DOHH2 (cell line): ENCODE measurements at regions not wholly inside any gene's neighbourhood (a gene's known extent, or its start where the extent isn't known, plus 50 kb on each side); places are given as distances from the start of the nearest gene placed in this dataset.

Experiments
- H3F3A ChIP-seq: fragments of 200-600 bp; sonication (generic), shearing (Covaris generic); 2 replicates; pipeline ENCODE4 v1.6.0; 2016; ENCODE audit warnings: antibody characterized with exemption, mild to moderate bottlenecking; ENCODE audit not compliant: control insufficient read depth, insufficient read depth
- H3K27ac ChIP-seq: fragments of 200-600 bp; sonication (generic); 2 replicates; pipeline ENCODE4 v1.5.1; 2014; ENCODE audit warnings: low read depth, mild to moderate bottlenecking, low read length, moderate library complexity
- H3K27me3 ChIP-seq: fragments of 200-600 bp; sonication (generic); 2 replicates; pipeline ENCODE4 v1.6.1; 2014; ENCODE audit warnings: mild to moderate bottlenecking, low read length, mixed read lengths; ENCODE audit not compliant: control insufficient read depth
- H3K36me3 ChIP-seq: fragments of 200-600 bp; sonication (generic); 2 replicates; pipeline ENCODE4 v1.6.1; 2014; ENCODE audit warnings: mild to moderate bottlenecking, low read length, moderate library complexity, mixed read lengths; ENCODE audit not compliant: control insufficient read depth
- H3K4me1 ChIP-seq: fragments of 200-600 bp; sonication (generic); 2 replicates; pipeline ENCODE4 v1.6.1; 2014; ENCODE audit warnings: mild to moderate bottlenecking, low read length, mixed read lengths; ENCODE audit not compliant: control insufficient read depth
- H3K4me2 ChIP-seq: fragments of 200-600 bp; sonication (generic); 2 replicates; pipeline ENCODE4 v1.6.0; 2014; ENCODE audit warnings: mild to moderate bottlenecking, low read length, moderate library complexity
- H3K4me3 ChIP-seq: fragments of 200-600 bp; sonication (generic); 2 replicates; pipeline ENCODE4 v1.5.1; 2014; ENCODE audit warnings: mild to moderate bottlenecking, low read length, mixed read lengths
- H3K79me2 ChIP-seq: fragments of 200-600 bp; sonication (generic); 2 replicates; pipeline ENCODE4 v1.6.1; 2014; ENCODE audit warnings: mild to moderate bottlenecking, low read length, mixed read lengths; ENCODE audit not compliant: control insufficient read depth
- H3K9me2 ChIP-seq: fragments of 200-600 bp; sonication (generic); replicated peaks from 2 replicates; pipeline ENCODE4 v1.6.1; 2014; ENCODE audit warnings: mild to moderate bottlenecking, low read length, mixed read lengths; ENCODE audit not compliant: control insufficient read depth
- H3K9me3 ChIP-seq: fragments of 200-600 bp; sonication (generic); 2 replicates; pipeline ENCODE4 v1.6.1; 2014; ENCODE audit warnings: antibody characterized with exemption, low read length, mixed read lengths; ENCODE audit not compliant: control insufficient read depth, insufficient read depth
- H4K20me1 ChIP-seq: fragments of 200-600 bp; sonication (generic); 2 replicates; pipeline ENCODE4 v1.6.0; 2014; ENCODE audit warnings: low read depth, mild to moderate bottlenecking, antibody characterized with exemption, low read length, moderate library complexity; ENCODE audit not compliant: control insufficient read depth, insufficient read depth
- EZH2phosphoT487 ChIP-seq: fragments of 200-600 bp; sonication (generic); IDR thresholded peaks from 2 replicates; pipeline ENCODE4 v1.6.1; 2017; ENCODE audit warnings: borderline replicate concordance, mild to moderate bottlenecking, antibody characterized with exemption, low read length, moderate library complexity, mixed read lengths
- TF ChIP-seq, protein P1 (sequence below): fragments of 200-600 bp; sonication (generic); IDR thresholded peaks from one replicate; pipeline ENCODE4 v1.5.1; 2014; ENCODE audit warnings: antibody characterized with exemption, mild to moderate bottlenecking, low read depth, low read length; ENCODE audit not compliant: poor library complexity, severe bottlenecking

DNA sequence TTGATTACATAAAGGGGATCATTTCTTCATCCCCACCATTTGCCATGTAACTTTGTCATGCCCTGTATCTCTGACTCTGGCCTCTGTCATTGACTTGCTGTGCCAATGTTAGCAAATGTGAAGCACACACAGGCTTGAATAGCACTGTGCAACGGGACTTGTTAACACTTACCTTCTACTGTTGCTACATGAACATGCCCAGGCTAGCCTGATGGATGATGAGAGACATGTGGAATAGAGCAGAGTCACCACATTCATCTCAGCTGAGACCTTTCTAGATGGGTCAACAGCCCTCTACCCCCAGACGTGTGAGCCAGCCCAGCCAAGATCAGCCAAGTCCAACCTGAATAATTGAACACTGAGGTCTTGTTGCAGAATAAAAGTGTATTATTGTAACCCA, 162.1 kb upstream of the SALL1 start:
- Histone ChIP-seq H3K9me2 (no peaks in the 10 kb centered on the region), H3K4me1 (no peaks in the 10 kb centered on the region), H3F3A (no peaks in the 10 kb centered on the region), H3K79me2 (no peaks in the 10 kb centered on the region), H3K36me3 (no peaks in the 10 kb centered on the region), H3K9me3 (no peaks in the 10 kb centered on the region), H3K4me2 (no peak overlapping the region), H3K4me3 (no peak overlapping the region), H3K27me3 (no peaks in the 10 kb centered on the region), H4K20me1 (no peaks in the 10 kb centered on the region), H3K27ac (no peak overlapping the region)
- no peak for TF ChIP-seq EZH2phosphoT487
- TF ChIP-seq, protein P1, sequence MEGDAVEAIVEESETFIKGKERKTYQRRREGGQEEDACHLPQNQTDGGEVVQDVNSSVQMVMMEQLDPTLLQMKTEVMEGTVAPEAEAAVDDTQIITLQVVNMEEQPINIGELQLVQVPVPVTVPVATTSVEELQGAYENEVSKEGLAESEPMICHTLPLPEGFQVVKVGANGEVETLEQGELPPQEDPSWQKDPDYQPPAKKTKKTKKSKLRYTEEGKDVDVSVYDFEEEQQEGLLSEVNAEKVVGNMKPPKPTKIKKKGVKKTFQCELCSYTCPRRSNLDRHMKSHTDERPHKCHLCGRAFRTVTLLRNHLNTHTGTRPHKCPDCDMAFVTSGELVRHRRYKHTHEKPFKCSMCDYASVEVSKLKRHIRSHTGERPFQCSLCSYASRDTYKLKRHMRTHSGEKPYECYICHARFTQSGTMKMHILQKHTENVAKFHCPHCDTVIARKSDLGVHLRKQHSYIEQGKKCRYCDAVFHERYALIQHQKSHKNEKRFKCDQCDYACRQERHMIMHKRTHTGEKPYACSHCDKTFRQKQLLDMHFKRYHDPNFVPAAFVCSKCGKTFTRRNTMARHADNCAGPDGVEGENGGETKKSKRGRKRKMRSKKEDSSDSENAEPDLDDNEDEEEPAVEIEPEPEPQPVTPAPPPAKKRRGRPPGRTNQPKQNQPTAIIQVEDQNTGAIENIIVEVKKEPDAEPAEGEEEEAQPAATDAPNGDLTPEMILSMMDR, result no peak

DNA sequence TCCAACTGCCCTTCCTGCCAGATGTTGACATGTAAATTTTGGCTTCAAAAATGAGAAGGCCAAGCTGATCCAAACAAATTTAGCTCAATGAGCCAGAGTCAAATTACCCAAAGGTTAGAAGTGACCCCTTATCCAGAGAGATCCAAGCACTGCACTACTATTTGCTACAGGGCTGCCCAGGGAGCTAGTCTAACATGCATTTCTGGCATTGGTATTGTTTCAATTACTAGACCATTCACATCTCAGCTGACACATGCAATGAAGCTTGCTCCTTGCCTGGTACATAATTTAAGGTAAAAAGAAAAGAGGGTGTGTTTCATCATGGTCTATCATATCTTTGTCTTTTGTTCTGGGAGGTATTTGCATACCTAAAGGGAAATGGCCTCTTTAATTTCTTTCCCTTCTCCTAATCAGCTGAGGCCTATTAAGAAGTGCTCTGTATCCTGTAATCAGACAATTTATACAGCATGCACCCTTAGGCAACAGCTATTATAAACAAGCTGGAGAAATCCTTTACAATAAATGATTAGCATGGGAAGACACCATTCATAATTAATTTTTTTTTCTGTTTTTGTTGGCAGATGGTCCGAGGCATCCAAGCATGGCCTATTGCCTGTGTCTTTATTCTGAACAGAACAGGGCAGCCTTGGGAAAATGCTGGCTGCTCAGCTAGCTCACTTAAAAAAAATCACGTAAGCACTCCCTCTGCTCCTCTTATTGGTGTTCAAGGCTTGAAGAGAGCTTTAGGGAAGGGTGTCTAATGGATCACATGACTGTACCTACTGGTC, 161.5 kb upstream of the SALL1 start:
- H3K9me3 ChIP-seq, result no peaks in the 10 kb centered on the region
- H3K4me1 ChIP-seq, result no peaks in the 10 kb centered on the region
- H3K27me3 ChIP-seq, result no peaks in the 10 kb centered on the region
- H3F3A ChIP-seq, result no peaks in the 10 kb centered on the region
- no peak overlapping the region for H3K27ac ChIP-seq
- no peaks in the 10 kb centered on the region for H3K36me3 ChIP-seq
- no peak overlapping the region for H3K4me3 ChIP-seq
- H3K4me2 ChIP-seq, result no peak overlapping the region
- no peaks in the 10 kb centered on the region for H3K79me2 ChIP-seq
- no peaks in the 10 kb centered on the region for H4K20me1 ChIP-seq
- TF ChIP-seq, protein P1, result no peak
- no peak for TF ChIP-seq EZH2phosphoT487
- H3K9me2 ChIP-seq, result no peaks in the 10 kb centered on the region

DNA sequence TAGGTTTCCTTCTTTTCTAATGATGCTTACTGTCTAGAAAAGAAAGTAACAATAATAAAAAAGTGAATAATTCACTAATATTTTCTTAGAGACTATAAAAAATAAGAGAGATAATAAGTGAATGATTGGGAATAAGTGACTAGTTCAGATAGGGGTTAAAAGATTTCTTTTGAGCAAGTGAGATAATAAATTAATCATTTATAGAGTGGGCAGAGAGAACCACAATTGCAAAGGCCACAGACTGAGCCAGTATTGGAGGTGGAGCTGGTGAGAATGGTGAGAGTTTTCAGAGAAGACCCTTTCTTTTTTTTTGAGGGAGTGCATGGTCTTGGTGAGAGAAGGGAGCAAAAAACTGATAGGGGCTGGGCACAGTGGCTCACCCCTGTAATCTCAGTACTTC, 159.1 kb upstream of the SALL1 start:
- no peaks in the 10 kb centered on the region for H3F3A ChIP-seq
- no peaks in the 10 kb centered on the region for H3K79me2 ChIP-seq
- H3K27me3 ChIP-seq, result no peaks in the 10 kb centered on the region
- H3K36me3 ChIP-seq, result no peaks in the 10 kb centered on the region
- no peaks in the 10 kb centered on the region for H3K4me1 ChIP-seq
- no peak overlapping the region for H3K4me2 ChIP-seq
- H4K20me1 ChIP-seq, result no peaks in the 10 kb centered on the region
- no peaks in the 10 kb centered on the region for H3K9me3 ChIP-seq
- H3K27ac ChIP-seq, result no peak overlapping the region
- TF ChIP-seq, protein P1, result no peak
- no peak for TF ChIP-seq EZH2phosphoT487
- no peak overlapping the region for H3K4me3 ChIP-seq
- H3K9me2 ChIP-seq, result no peaks in the 10 kb centered on the region
